Right lobe of liver (tissue), 4 donors: ENCODE measurements at regions not wholly inside any gene's neighbourhood (a gene's known extent, or its start where the extent isn't known, plus 50 kb on each side); places are given as distances from the start of the nearest gene placed in this dataset.

ENCODE experiments used
- CTCF ChIP-seq, 4 donors: fragments of 200-600 bp in 3 of 4; fragments of 450-650 bp in 1 of 4; IDR thresholded peaks; one replicate each; pipeline versions ENCODE4 v1.5.1 to v1.8.0; 2016 to 2022; ENCODE audit warnings: antibody characterized with exemption in 4 of 4, mild to moderate bottlenecking in 2 of 4
- POLR2A ChIP-seq: fragments of 450-650 bp; IDR thresholded peaks from one replicate; pipeline ENCODE4 v1.6.1; 2017; ENCODE audit warnings: antibody characterized with exemption, mild to moderate bottlenecking
- donor health status: DM: no; HTN: no; CAD: no.
- donor health status: DM: no; HTN: no; CAD: no.
- donor health status: DM: no; HTN: yes; CAD: no.

GRCh38 chr14:27049701-27050100, 451.9 kb upstream of the NOVA1 start:
- no peak for TF ChIP-seq POLR2A
- TF ChIP-seq CTCF (IDR thresholded peaks at IDR 0.05), result no peak
